ENCODE measurements at regions not wholly inside any gene's neighbourhood (a gene's known extent, or its start where the extent isn't known, plus 50 kb on each side); places are given as distances from the start of the nearest gene placed in this dataset.

- no peak overlapping the region for H3K27ac ChIP-seq (ENCODE audit: low read length)
- no peaks in the 10 kb centered on the region for H3K79me2 ChIP-seq (ENCODE audit: low read length)
- H3K4me3 ChIP-seq (ENCODE audit: low read length) = no peak overlapping the region
- DNase-seq = no peak
- H2AFZ ChIP-seq (ENCODE audit: low read length) = no peak overlapping the region
- H3K9ac ChIP-seq (ENCODE audit: low read length) = no peak overlapping the region
- no peaks in the 10 kb centered on the region for H3K36me3 ChIP-seq (ENCODE audit: insufficient read depth, low read length)
- no peaks in the 10 kb centered on the region for H4K20me1 ChIP-seq (ENCODE audit: insufficient read depth, low read depth, low read length)
- peaks cover 3% of the 10 kb centered on the region; the same call in 1 of the 2 replicates for H3K9me3 ChIP-seq (ENCODE audit: low read length)
- no peak overlapping the region for H3K4me2 ChIP-seq (ENCODE audit: low read depth, low read length, poor library complexity, severe bottlenecking)
- H3K27me3 ChIP-seq (ENCODE audit: low read length) = no peaks in the 10 kb centered on the region
- no peaks in the 10 kb centered on the region for H3K9me2 ChIP-seq (replicated peaks; ENCODE audit: insufficient read depth, low read length)
- H3K4me1 ChIP-seq (ENCODE audit: low read length) = no peaks in the 10 kb centered on the region
Observed at GRCh38 chr18:40577239-40577980, 1377.6 kb upstream of the PIK3C3 start.

GRCh38 chr18:40576507-40577115, 1378.4 kb upstream of the PIK3C3 start:
- H3K36me3 ChIP-seq (ENCODE audit: insufficient read depth, low read length) = no peaks in the 10 kb centered on the region
- H3K9me2 ChIP-seq (replicated peaks; ENCODE audit: insufficient read depth, low read length) = no peaks in the 10 kb centered on the region
- no peak overlapping the region for H3K27ac ChIP-seq (ENCODE audit: low read length)
- H3K79me2 ChIP-seq (ENCODE audit: low read length) = no peaks in the 10 kb centered on the region
- DNase-seq = no peak
- no peaks in the 10 kb centered on the region for H4K20me1 ChIP-seq (ENCODE audit: insufficient read depth, low read depth, low read length)
- no peaks in the 10 kb centered on the region for H3K27me3 ChIP-seq (ENCODE audit: low read length)
- no peak overlapping the region for H3K4me3 ChIP-seq (ENCODE audit: low read length)
- H3K9ac ChIP-seq (ENCODE audit: low read length) = no peak overlapping the region
- H2AFZ ChIP-seq (ENCODE audit: low read length) = no peak overlapping the region
- no peak overlapping the region for H3K4me2 ChIP-seq (ENCODE audit: low read depth, low read length, poor library complexity, severe bottlenecking)
- peaks cover 3% of the 10 kb centered on the region; the same call in 1 of the 2 replicates for H3K9me3 ChIP-seq (ENCODE audit: low read length)
- no peaks in the 10 kb centered on the region for H3K4me1 ChIP-seq (ENCODE audit: low read length)

DNA sequence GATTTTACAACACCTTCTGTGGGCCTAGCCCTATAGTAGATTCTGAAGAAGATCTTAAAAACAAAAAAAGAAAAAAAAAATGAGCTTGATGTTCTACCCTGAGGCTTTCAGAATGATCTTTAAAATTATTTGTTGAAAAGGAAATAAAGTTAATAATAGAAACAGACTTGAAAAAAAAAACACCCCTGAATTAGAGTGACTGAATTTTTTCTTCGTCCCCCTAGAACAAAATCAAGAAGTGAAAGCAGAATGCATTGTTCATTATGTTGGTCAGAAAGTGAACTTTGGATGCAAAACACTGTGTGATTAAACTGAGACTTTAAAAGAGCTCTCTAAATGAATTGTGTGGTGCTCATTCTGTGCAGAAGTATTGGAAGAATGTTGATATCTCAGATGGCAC, 1384.4 kb upstream of the PIK3C3 start:
- no peak overlapping the region for H3K4me2 ChIP-seq (ENCODE audit: low read depth, low read length, poor library complexity, severe bottlenecking)
- H3K27me3 ChIP-seq (ENCODE audit: low read length) = no peaks in the 10 kb centered on the region
- H4K20me1 ChIP-seq (ENCODE audit: insufficient read depth, low read depth, low read length) = no peaks in the 10 kb centered on the region
- H3K9me2 ChIP-seq (replicated peaks; ENCODE audit: insufficient read depth, low read length) = no peaks in the 10 kb centered on the region; the same call in 1 of the 2 replicates
- H3K4me1 ChIP-seq (ENCODE audit: low read length) = no peaks in the 10 kb centered on the region
- H3K36me3 ChIP-seq (ENCODE audit: insufficient read depth, low read length) = no peaks in the 10 kb centered on the region
- no peak overlapping the region for H3K9ac ChIP-seq (ENCODE audit: low read length)
- H2AFZ ChIP-seq (ENCODE audit: low read length) = no peak overlapping the region
- DNase-seq = no peak
- no peak overlapping the region for H3K27ac ChIP-seq (ENCODE audit: low read length)
- no peak overlapping the region for H3K4me3 ChIP-seq (ENCODE audit: low read length)
- H3K79me2 ChIP-seq (ENCODE audit: low read length) = no peaks in the 10 kb centered on the region
- peaks cover 3% of the 10 kb centered on the region; the same call in 1 of the 2 replicates for H3K9me3 ChIP-seq (ENCODE audit: low read length)

DNA sequence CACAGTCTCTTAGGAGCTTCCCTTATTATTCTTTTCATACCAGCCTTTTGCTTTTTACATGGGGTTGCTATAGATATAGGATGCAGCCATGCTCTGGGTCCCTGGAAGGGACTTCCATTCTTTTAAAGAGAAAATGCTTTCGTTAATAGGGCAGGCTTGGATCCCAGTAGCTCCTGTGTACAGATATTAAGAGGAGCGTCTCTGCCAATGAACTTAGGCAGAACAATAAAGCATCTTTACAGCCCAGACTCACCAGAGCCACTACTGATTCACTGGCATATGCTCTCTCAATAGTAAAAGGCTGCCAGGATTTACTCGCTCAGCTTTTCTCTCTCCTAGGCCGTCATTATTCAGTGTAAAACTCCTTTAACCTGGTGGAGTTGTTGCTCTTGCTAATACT, 1385.4 kb upstream of the PIK3C3 start:
- Histone ChIP-seq H2AFZ (ENCODE audit: low read length) (no peak overlapping the region), H4K20me1 (ENCODE audit: insufficient read depth, low read depth, low read length) (no peaks in the 10 kb centered on the region), H3K4me3 (ENCODE audit: low read length) (no peak overlapping the region), H3K9me3 (ENCODE audit: low read length) (no peaks in the 10 kb centered on the region), H3K27ac (ENCODE audit: low read length) (no peak overlapping the region), H3K4me1 (ENCODE audit: low read length) (no peaks in the 10 kb centered on the region), H3K4me2 (ENCODE audit: low read depth, low read length, poor library complexity, severe bottlenecking) (no peak overlapping the region), H3K9me2 (replicated peaks; ENCODE audit: insufficient read depth, low read length) (no peaks in the 10 kb centered on the region; the same call in 1 of the 2 replicates), H3K27me3 (ENCODE audit: low read length) (no peaks in the 10 kb centered on the region), H3K36me3 (ENCODE audit: insufficient read depth, low read length) (no peaks in the 10 kb centered on the region), H3K79me2 (ENCODE audit: low read length) (no peaks in the 10 kb centered on the region), H3K9ac (ENCODE audit: low read length) (no peak overlapping the region)
- no peak for DNase-seq

DNA sequence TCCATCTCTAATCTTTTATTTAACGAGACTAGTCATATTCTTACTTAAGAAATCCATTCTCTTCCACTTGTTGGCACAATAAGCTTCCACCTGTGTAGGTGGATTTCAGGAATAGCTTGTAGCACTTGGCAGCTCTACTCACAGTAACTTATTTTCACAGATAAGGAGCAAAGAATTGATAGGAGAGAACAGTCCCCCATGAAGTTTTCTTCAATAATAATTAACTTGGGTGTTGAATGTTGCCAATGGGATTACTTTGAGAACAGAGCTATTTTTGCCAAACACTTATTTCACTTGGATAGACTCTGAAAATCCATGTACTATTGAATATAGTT, 1388.6 kb upstream of the PIK3C3 start:
- no peaks in the 10 kb centered on the region for H3K36me3 ChIP-seq (ENCODE audit: insufficient read depth, low read length)
- no peak overlapping the region for H3K9ac ChIP-seq (ENCODE audit: low read length)
- H3K27me3 ChIP-seq (ENCODE audit: low read length) = no peaks in the 10 kb centered on the region
- H3K9me3 ChIP-seq (ENCODE audit: low read length) = no peaks in the 10 kb centered on the region; the same call in 1 of the 2 replicates
- H3K4me2 ChIP-seq (ENCODE audit: low read depth, low read length, poor library complexity, severe bottlenecking) = no peak overlapping the region
- H3K4me3 ChIP-seq (ENCODE audit: low read length) = no peak overlapping the region
- no peaks in the 10 kb centered on the region for H4K20me1 ChIP-seq (ENCODE audit: insufficient read depth, low read depth, low read length)
- H3K4me1 ChIP-seq (ENCODE audit: low read length) = no peaks in the 10 kb centered on the region
- H2AFZ ChIP-seq (ENCODE audit: low read length) = no peak overlapping the region
- no peaks in the 10 kb centered on the region for H3K79me2 ChIP-seq (ENCODE audit: low read length)
- H3K9me2 ChIP-seq (replicated peaks; ENCODE audit: insufficient read depth, low read length) = no peaks in the 10 kb centered on the region; the same call in 1 of the 2 replicates
- DNase-seq = no peak
- no peak overlapping the region for H3K27ac ChIP-seq (ENCODE audit: low read length)

GRCh38 chr18:40565805-40566509, 1389.1 kb upstream of the PIK3C3 start:
- no peaks in the 10 kb centered on the region for H3K4me1 ChIP-seq (ENCODE audit: low read length)

DNA sequence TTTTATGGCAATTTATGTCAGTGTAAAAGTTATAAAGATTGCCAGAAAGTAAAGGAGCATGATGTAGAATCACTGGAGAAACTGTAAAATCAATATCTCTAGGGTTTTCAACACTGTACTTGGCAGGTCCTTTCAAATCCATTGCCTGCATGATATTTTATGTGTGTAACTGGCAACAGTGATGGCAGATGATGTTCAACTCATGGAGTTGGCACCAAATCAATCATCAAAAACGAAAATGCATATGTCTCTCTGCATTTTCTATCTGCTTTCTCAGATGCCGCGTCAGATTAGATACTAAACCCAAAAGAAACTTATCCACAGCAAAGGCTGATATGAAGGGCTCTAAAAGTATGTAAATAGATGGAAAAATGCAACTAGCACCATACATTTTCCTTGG, 1395.5 kb upstream of the PIK3C3 start:
- H3K79me2 ChIP-seq (ENCODE audit: low read length) = no peaks in the 10 kb centered on the region
- no peak for DNase-seq
- H3K4me2 ChIP-seq (ENCODE audit: low read depth, low read length, poor library complexity, severe bottlenecking) = no peak overlapping the region

More at GRCh38 chr18:40565805-40566509, 1389.1 kb upstream of the PIK3C3 start:
- H3K9me3 ChIP-seq (ENCODE audit: low read length) = no peaks in the 10 kb centered on the region; the same call in 1 of the 2 replicates
- no peak overlapping the region for H2AFZ ChIP-seq (ENCODE audit: low read length)
- H3K9ac ChIP-seq (ENCODE audit: low read length) = no peak overlapping the region
- H3K27ac ChIP-seq (ENCODE audit: low read length) = no peak overlapping the region
- H3K4me2 ChIP-seq (ENCODE audit: low read depth, low read length, poor library complexity, severe bottlenecking) = no peak overlapping the region
- DNase-seq = no peak
- no peaks in the 10 kb centered on the region for H3K27me3 ChIP-seq (ENCODE audit: low read length)
- H4K20me1 ChIP-seq (ENCODE audit: insufficient read depth, low read depth, low read length) = no peaks in the 10 kb centered on the region
- H3K36me3 ChIP-seq (ENCODE audit: insufficient read depth, low read length) = no peaks in the 10 kb centered on the region
- H3K79me2 ChIP-seq (ENCODE audit: low read length) = no peaks in the 10 kb centered on the region
- no peak overlapping the region for H3K4me3 ChIP-seq (ENCODE audit: low read length)
- H3K9me2 ChIP-seq (replicated peaks; ENCODE audit: insufficient read depth, low read length) = no peaks in the 10 kb centered on the region; the same call in 1 of the 2 replicates

GRCh38 chr18:40558706-40559392, 1396.2 kb upstream of the PIK3C3 start:
- Histone ChIP-seq H4K20me1 (ENCODE audit: insufficient read depth, low read depth, low read length) (no peaks in the 10 kb centered on the region), H3K79me2 (ENCODE audit: low read length) (no peaks in the 10 kb centered on the region), H3K9me3 (ENCODE audit: low read length) (peaks cover 12% of the 10 kb centered on the region; the same call in 1 of the 2 replicates), H3K36me3 (ENCODE audit: insufficient read depth, low read length) (no peaks in the 10 kb centered on the region), H3K27me3 (ENCODE audit: low read length) (no peaks in the 10 kb centered on the region), H3K4me1 (ENCODE audit: low read length) (no peaks in the 10 kb centered on the region), H3K4me3 (ENCODE audit: low read length) (no peak overlapping the region), H3K4me2 (ENCODE audit: low read depth, low read length, poor library complexity, severe bottlenecking) (no peak overlapping the region), H3K9ac (ENCODE audit: low read length) (no peak overlapping the region), H2AFZ (ENCODE audit: low read length) (no peak overlapping the region), H3K9me2 (replicated peaks; ENCODE audit: insufficient read depth, low read length) (no peaks in the 10 kb centered on the region), H3K27ac (ENCODE audit: low read length) (no peak overlapping the region)
- DNase-seq = no peak

More for the DNA sequence above, 1395.5 kb upstream of the PIK3C3 start:
- Histone ChIP-seq H4K20me1 (ENCODE audit: insufficient read depth, low read depth, low read length) (no peaks in the 10 kb centered on the region), H3K4me3 (ENCODE audit: low read length) (no peak overlapping the region), H3K9me3 (ENCODE audit: low read length) (peaks cover 12% of the 10 kb centered on the region; the same call in 1 of the 2 replicates), H3K9ac (ENCODE audit: low read length) (no peak overlapping the region), H3K4me1 (ENCODE audit: low read length) (no peaks in the 10 kb centered on the region), H2AFZ (ENCODE audit: low read length) (no peak overlapping the region), H3K9me2 (replicated peaks; ENCODE audit: insufficient read depth, low read length) (no peaks in the 10 kb centered on the region), H3K27me3 (ENCODE audit: low read length) (no peaks in the 10 kb centered on the region), H3K36me3 (ENCODE audit: insufficient read depth, low read length) (no peaks in the 10 kb centered on the region), H3K27ac (ENCODE audit: low read length) (no peak overlapping the region)

Measured in Karpas-422 (cell line).